ENCODE measurements at regions not wholly inside any gene's neighbourhood (a gene's known extent, or its start where the extent isn't known, plus 50 kb on each side); places are given as distances from the start of the nearest gene placed in this dataset.

DNA sequence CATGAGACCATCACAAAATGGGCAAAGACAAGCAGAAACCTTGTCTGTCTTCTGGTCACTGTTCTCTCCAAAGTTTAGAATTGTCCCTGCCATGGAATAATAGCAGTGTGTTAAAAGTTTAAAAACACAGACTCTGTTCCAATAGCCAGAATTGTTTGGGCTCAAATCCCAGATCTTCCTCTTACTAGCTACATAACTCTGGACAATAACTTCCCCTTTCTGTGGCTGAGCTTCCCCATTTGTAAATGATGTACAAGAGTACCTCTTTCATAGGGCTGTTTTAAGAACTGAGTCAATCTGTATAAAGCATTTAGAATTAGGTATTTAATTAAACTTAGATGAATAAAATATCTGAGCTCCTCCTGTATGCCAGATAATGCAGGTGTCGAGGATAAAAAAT lies 623.0 kb downstream of the NTRK3 start:
- H3K27ac ChIP-seq (ENCODE audit: low read depth, low read length, severe bottlenecking), result no peak overlapping the region
- no peaks in the 10 kb centered on the region for H3K36me3 ChIP-seq (ENCODE audit: control insufficient read depth, insufficient read depth, low read length)
- H3K4me3 ChIP-seq (ENCODE audit: extremely low read depth, insufficient read depth, low read length, poor library complexity, severe bottlenecking), result no peak overlapping the region
- no peaks in the 10 kb centered on the region for H3K9me3 ChIP-seq (ENCODE audit: control insufficient read depth, low read length)
- H3K4me1 ChIP-seq (ENCODE audit: control insufficient read depth, insufficient read depth, low read length, poor library complexity, severe bottlenecking), result peaks cover under 1% of the 10 kb centered on the region
- no CpG with 5 or more reads among the region's 1 CpG for WGBS, 2 experiments (ENCODE audit: insufficient coverage in 2 of 2)

DNA sequence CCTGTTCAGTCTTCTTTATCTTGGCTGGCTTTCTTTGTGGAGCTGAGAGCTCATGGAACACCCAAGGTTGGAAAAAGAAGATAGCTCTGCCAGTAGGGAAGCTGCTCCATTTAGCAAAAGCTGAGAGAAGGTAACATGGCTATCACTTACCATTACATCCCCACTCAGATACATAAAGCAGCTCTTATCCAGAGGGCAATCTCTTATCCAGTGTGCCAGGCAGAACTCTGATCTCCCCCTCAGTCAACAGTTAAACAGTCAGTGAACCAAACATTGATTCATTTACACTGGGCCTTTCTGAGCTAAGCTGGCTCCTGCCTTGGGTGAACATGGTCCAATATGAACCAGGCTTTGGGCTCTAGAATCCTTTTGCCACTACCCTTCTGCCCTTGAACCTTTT lies 624.2 kb downstream of the NTRK3 start:
- Histone ChIP-seq H3K27ac (ENCODE audit: low read depth, low read length, severe bottlenecking) (no peak overlapping the region), H3K36me3 (ENCODE audit: control insufficient read depth, insufficient read depth, low read length) (no peaks in the 10 kb centered on the region), H3K4me3 (ENCODE audit: extremely low read depth, insufficient read depth, low read length, poor library complexity, severe bottlenecking) (no peak overlapping the region), H3K9me3 (ENCODE audit: control insufficient read depth, low read length) (no peaks in the 10 kb centered on the region), H3K4me1 (ENCODE audit: control insufficient read depth, insufficient read depth, low read length, poor library complexity, severe bottlenecking) (peaks cover 2% of the 10 kb centered on the region)

DNA sequence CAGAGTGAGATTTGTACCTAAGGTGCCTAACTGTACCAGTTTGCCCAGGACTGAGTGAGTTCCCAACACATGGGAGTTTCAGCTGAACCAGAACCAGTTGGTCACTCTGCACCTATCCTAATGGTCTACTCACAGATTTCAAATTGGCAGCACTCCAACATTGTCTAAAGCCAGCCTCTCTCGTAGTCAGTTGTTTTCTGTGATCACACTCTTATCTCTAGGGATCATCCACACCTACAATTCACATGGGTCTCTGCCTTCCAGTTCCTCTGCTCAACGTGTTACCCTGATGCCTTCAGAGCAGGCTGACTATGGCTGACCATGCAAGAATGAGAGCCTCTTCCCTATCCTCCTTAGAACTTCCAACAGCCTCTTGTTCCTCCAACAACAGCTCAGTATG lies 624.8 kb downstream of the NTRK3 start:
- 58 to 85% methylated on average over 2 of the region's 2 CpGs for WGBS, 2 experiments (ENCODE audit: insufficient coverage in 2 of 2)
- no peak overlapping the region for H3K4me3 ChIP-seq (ENCODE audit: extremely low read depth, insufficient read depth, low read length, poor library complexity, severe bottlenecking)
- H3K4me1 ChIP-seq (ENCODE audit: control insufficient read depth, insufficient read depth, low read length, poor library complexity, severe bottlenecking), result peaks cover 2% of the 10 kb centered on the region
- no peaks in the 10 kb centered on the region for H3K36me3 ChIP-seq (ENCODE audit: control insufficient read depth, insufficient read depth, low read length)
- H3K27ac ChIP-seq (ENCODE audit: low read depth, low read length, severe bottlenecking), result no peak overlapping the region
- no peaks in the 10 kb centered on the region for H3K9me3 ChIP-seq (ENCODE audit: control insufficient read depth, low read length)

GRCh38 chr15:87631093-87631492 lies 625.4 kb downstream of the NTRK3 start:
- no peak overlapping the region for H3K4me3 ChIP-seq (ENCODE audit: extremely low read depth, insufficient read depth, low read length, poor library complexity, severe bottlenecking)
- peaks cover 2% of the 10 kb centered on the region for H3K4me1 ChIP-seq (ENCODE audit: control insufficient read depth, insufficient read depth, low read length, poor library complexity, severe bottlenecking)
- no peaks in the 10 kb centered on the region for H3K36me3 ChIP-seq (ENCODE audit: control insufficient read depth, insufficient read depth, low read length)
- no peak overlapping the region for H3K27ac ChIP-seq (ENCODE audit: low read depth, low read length, severe bottlenecking)
- WGBS, 2 experiments (ENCODE audit: insufficient coverage in 2 of 2), result 86 to 100% methylated on average over 1 of the region's 1 CpG
- H3K9me3 ChIP-seq (ENCODE audit: control insufficient read depth, low read length), result no peaks in the 10 kb centered on the region

DNA sequence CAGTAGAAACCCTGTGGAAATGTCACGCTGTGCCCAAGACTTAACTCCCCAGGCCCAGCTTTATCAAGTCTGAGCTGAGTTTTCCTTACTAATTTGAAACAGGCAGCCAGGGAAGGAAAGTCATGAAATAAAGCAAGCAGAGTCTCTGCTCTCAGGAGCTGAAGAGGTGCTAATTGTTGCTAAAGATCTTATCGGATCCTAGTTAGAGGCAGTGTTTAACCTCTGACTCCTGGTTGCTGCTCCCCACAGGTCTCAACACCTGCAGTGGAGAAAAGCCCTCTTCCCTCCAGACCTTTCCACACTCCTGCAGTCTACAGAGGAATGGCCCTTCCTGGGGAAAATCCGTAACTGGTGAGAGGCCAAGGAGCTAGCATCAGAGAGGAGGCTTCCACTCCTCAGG lies 628.2 kb downstream of the NTRK3 start:
- Histone ChIP-seq H3K27ac (ENCODE audit: low read depth, low read length, severe bottlenecking) (no peak overlapping the region), H3K4me1 (ENCODE audit: control insufficient read depth, insufficient read depth, low read length, poor library complexity, severe bottlenecking) (peaks cover 2% of the 10 kb centered on the region), H3K9me3 (ENCODE audit: control insufficient read depth, low read length) (no peaks in the 10 kb centered on the region), H3K36me3 (ENCODE audit: control insufficient read depth, insufficient read depth, low read length) (no peaks in the 10 kb centered on the region), H3K4me3 (ENCODE audit: extremely low read depth, insufficient read depth, low read length, poor library complexity, severe bottlenecking) (no peak overlapping the region)
- WGBS, 2 experiments (ENCODE audit: insufficient coverage in 2 of 2), result 46 to 73% methylated on average over 1 to 2 of the region's 3 CpGs

GRCh38 chr15:87626860-87627259 lies 629.7 kb downstream of the NTRK3 start:
- no peaks in the 10 kb centered on the region for H3K36me3 ChIP-seq (ENCODE audit: control insufficient read depth, insufficient read depth, low read length)
- no peak overlapping the region for H3K4me3 ChIP-seq (ENCODE audit: extremely low read depth, insufficient read depth, low read length, poor library complexity, severe bottlenecking)
- WGBS, 2 experiments (ENCODE audit: insufficient coverage in 2 of 2), result 93% methylated on average over 2 to 3 of the region's 4 CpGs
- H3K27ac ChIP-seq (ENCODE audit: low read depth, low read length, severe bottlenecking), result no peak overlapping the region
- H3K4me1 ChIP-seq (ENCODE audit: control insufficient read depth, insufficient read depth, low read length, poor library complexity, severe bottlenecking), result peaks cover 2% of the 10 kb centered on the region
- H3K9me3 ChIP-seq (ENCODE audit: control insufficient read depth, low read length), result no peaks in the 10 kb centered on the region

DNA sequence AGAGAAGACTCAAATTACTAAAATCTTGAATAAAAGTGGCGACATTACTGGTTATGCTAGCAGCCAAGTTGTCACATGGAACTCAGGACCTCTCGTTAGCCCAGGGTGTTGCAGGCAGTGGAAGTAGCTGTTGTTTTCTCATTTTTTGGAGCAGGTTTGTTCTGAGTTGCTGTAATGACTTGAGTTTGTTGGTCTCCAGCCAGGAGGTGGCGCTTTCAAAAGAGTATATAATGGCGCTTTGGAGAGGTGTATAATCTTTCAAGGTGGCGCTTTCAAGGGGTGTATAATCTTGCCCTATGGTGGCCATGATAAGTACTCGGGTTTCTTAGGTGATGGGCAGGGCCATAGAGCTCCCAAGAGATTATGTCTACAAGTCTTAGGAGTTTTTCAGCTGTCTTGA lies 632.7 kb downstream of the NTRK3 start:
- WGBS, 2 experiments (ENCODE audit: insufficient coverage in 2 of 2), result 73 to 82% methylated on average over 5 to 6 of the region's 6 CpGs
- Histone ChIP-seq H3K9me3 (ENCODE audit: control insufficient read depth, low read length) (no peaks in the 10 kb centered on the region), H3K36me3 (ENCODE audit: control insufficient read depth, insufficient read depth, low read length) (no peaks in the 10 kb centered on the region), H3K27ac (ENCODE audit: low read depth, low read length, severe bottlenecking) (no peak overlapping the region), H3K4me1 (ENCODE audit: control insufficient read depth, insufficient read depth, low read length, poor library complexity, severe bottlenecking) (peaks cover 9% of the 10 kb centered on the region), H3K4me3 (ENCODE audit: extremely low read depth, insufficient read depth, low read length, poor library complexity, severe bottlenecking) (no peak overlapping the region)

DNA sequence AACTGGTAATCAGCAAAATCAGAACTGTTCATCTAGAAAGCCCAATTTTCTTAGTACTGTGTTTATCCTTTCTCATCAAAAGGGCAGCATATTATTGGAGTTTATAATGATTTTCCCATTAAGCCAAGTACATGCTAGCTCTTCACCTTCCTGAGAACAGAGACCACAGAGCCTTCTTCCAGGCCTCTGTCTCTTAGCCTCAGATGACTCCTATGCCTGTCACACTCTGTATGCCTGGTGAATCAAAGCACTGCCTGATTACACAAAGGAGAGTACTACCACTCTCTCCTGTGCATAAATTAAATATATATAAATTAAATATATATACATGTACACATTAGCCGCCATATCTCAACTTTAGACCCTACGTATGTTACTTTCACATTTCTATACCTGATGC lies 636.1 kb downstream of the NTRK3 start:
- no peaks in the 10 kb centered on the region for H3K36me3 ChIP-seq (ENCODE audit: control insufficient read depth, insufficient read depth, low read length)

GRCh38 chr15:87619161-87619960 lies 637.2 kb downstream of the NTRK3 start:
- Histone ChIP-seq H3K9me3 (ENCODE audit: control insufficient read depth, low read length) (no peaks in the 10 kb centered on the region), H3K4me1 (ENCODE audit: control insufficient read depth, insufficient read depth, low read length, poor library complexity, severe bottlenecking) (peaks cover 15% of the 10 kb centered on the region), H3K36me3 (ENCODE audit: control insufficient read depth, insufficient read depth, low read length) (no peaks in the 10 kb centered on the region), H3K4me3 (ENCODE audit: extremely low read depth, insufficient read depth, low read length, poor library complexity, severe bottlenecking) (no peak overlapping the region), H3K27ac (ENCODE audit: low read depth, low read length, severe bottlenecking) (peak overlapping the region; percentile 80)
- WGBS, 2 experiments (ENCODE audit: insufficient coverage in 2 of 2), result 65 to 88% methylated on average over 5 to 7 of the region's 9 CpGs

More for the DNA sequence above, 636.1 kb downstream of the NTRK3 start:
- Histone ChIP-seq H3K9me3 (ENCODE audit: control insufficient read depth, low read length) (no peaks in the 10 kb centered on the region), H3K27ac (ENCODE audit: low read depth, low read length, severe bottlenecking) (no peak overlapping the region), H3K4me3 (ENCODE audit: extremely low read depth, insufficient read depth, low read length, poor library complexity, severe bottlenecking) (no peak overlapping the region), H3K4me1 (ENCODE audit: control insufficient read depth, insufficient read depth, low read length, poor library complexity, severe bottlenecking) (peaks cover 15% of the 10 kb centered on the region)
- WGBS, 2 experiments (ENCODE audit: insufficient coverage in 2 of 2), result no CpG with 5 or more reads among the region's 2 CpGs

- peaks cover 15% of the 10 kb centered on the region for H3K4me1 ChIP-seq (ENCODE audit: control insufficient read depth, insufficient read depth, low read length, poor library complexity, severe bottlenecking)
- WGBS, 2 experiments (ENCODE audit: insufficient coverage in 2 of 2), result 73 to 83% methylated on average over 2 of the region's 4 CpGs
- peak overlapping the region; percentile 80 for H3K27ac ChIP-seq (ENCODE audit: low read depth, low read length, severe bottlenecking)
- no peak overlapping the region for H3K4me3 ChIP-seq (ENCODE audit: extremely low read depth, insufficient read depth, low read length, poor library complexity, severe bottlenecking)
- H3K9me3 ChIP-seq (ENCODE audit: control insufficient read depth, low read length), result no peaks in the 10 kb centered on the region
- H3K36me3 ChIP-seq (ENCODE audit: control insufficient read depth, insufficient read depth, low read length), result no peaks in the 10 kb centered on the region
These were observed 638.3 kb downstream of the NTRK3 start for GRCh38 chr15:87618203-87618725.

DNA sequence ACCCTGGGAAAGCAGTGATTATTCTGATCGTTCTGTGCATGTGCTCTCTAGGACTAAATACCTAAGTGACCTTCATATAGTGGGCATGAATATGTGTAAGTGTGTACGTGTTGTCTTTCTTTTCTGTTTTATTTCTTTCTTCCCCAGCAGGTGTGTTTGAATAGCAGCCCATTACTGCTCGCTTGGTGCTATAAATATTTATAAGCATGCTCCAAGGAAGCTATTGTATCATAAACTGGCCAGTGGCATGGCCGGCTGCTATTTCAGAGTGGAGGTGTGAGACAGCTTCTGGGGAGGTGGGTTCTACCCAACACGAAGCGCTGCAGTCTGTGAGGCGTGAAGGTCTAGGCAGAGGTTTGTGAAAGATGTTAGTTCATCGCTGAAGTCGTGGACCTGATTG lies 641.8 kb downstream of the NTRK3 start:
- H3K36me3 ChIP-seq (ENCODE audit: control insufficient read depth, insufficient read depth, low read length), result no peaks in the 10 kb centered on the region
- H3K4me3 ChIP-seq (ENCODE audit: extremely low read depth, insufficient read depth, low read length, poor library complexity, severe bottlenecking), result no peak overlapping the region
- H3K9me3 ChIP-seq (ENCODE audit: control insufficient read depth, low read length), result no peaks in the 10 kb centered on the region
- no peak overlapping the region for H3K27ac ChIP-seq (ENCODE audit: low read depth, low read length, severe bottlenecking)
- WGBS, 2 experiments (ENCODE audit: insufficient coverage in 2 of 2), result 88 to 93% methylated on average over 6 of the region's 9 CpGs
- H3K4me1 ChIP-seq (ENCODE audit: control insufficient read depth, insufficient read depth, low read length, poor library complexity, severe bottlenecking), result peaks cover 28% of the 10 kb centered on the region

Measured in mesodermal cell (in vitro differentiated cells).